PC-3 (cell line): ENCODE measurements at regions not wholly inside any gene's neighbourhood (a gene's known extent, or its start where the extent isn't known, plus 50 kb on each side); places are given as distances from the start of the nearest gene placed in this dataset.

Source experiments
- ATAC-seq: fragments of 200-7000 bp; cut with Tn5 transposase; 2 replicates; pipeline ENCODE4 v1.9.1; 2020; ENCODE audit warnings: mild to moderate bottlenecking, moderate library complexity
- BruUV-seq: library from RNA; stranded (reverse); fragments of 400-500 nt; replicated peaks from 2 replicates; lab custom pipeline; 2021; lab: Mats Ljungman, UMichigan
- CTCF ChIA-PET: fragments of 300-600 bp; sonication (Branson Sonifier 250); formaldehyde crosslinking; loops from one replicate; lab custom pipeline; 2022; ENCODE audit warnings: antibody characterized with exemption; lab: Charles Lee
- POLR2A ChIA-PET: fragments of 300-600 bp; sonication (Branson Sonifier 250); formaldehyde crosslinking; loops from one replicate; lab custom pipeline; 2022; ENCODE audit warnings: antibody characterized with exemption; ENCODE audit not compliant: unreplicated experiment; lab: Charles Lee
- DNase-seq: peaks from one replicate; pipeline ENCODE4 v3.0.0-alpha.2; 2015
- H2AFZ ChIP-seq: fragments of 300-600 bp; sonication (generic); 2 replicates; pipeline ENCODE4 v1.6.0; 2016; ENCODE audit warnings: antibody characterized with exemption, low read length
- H3F3A ChIP-seq: fragments of 300-600 bp; sonication (generic); one replicate; pipeline ENCODE4 v1.6.0; 2017; ENCODE audit warnings: antibody characterized with exemption, low read length, control low read depth, mild to moderate bottlenecking; ENCODE audit not compliant: unreplicated experiment
- H3K27ac ChIP-seq: fragments of 300-600 bp; sonication (generic); 2 replicates; pipeline ENCODE4 v1.5.1; 2016; ENCODE audit warnings: mild to moderate bottlenecking, low read length
- H3K27me3 ChIP-seq: fragments of 300-600 bp; sonication (generic); 2 replicates; pipeline ENCODE4 v1.6.1; 2016; ENCODE audit warnings: low read length, mixed read lengths
- H3K36me3 ChIP-seq: fragments of 300-600 bp; sonication (generic); 2 replicates; pipeline ENCODE4 v1.6.1; 2016; ENCODE audit warnings: low read depth, mixed run types, low read length, mixed read lengths
- H3K4me1 ChIP-seq: fragments of 300-600 bp; sonication (generic); 2 replicates; pipeline ENCODE4 v1.5.1; 2016; ENCODE audit warnings: low read length; ENCODE audit not compliant: insufficient read depth
- H3K4me2 ChIP-seq: fragments of 300-600 bp; sonication (generic); 2 replicates; pipeline ENCODE4 v1.6.0; 2016; ENCODE audit warnings: low read length
- H3K4me3 ChIP-seq: fragments of 300-600 bp; sonication (generic); 2 replicates; pipeline ENCODE4 v1.5.1; 2016; ENCODE audit warnings: mild to moderate bottlenecking, low read length, mixed read lengths
- H3K79me2 ChIP-seq: fragments of 300-600 bp; sonication (generic); 2 replicates; pipeline ENCODE4 v1.6.1; 2017; ENCODE audit warnings: low read length, mixed read lengths
- H3K9ac ChIP-seq: fragments of 300-600 bp; sonication (generic); 2 replicates; pipeline ENCODE4 v1.6.0; 2016; ENCODE audit warnings: mild to moderate bottlenecking, low read length
- H3K9me2 ChIP-seq: fragments of 300-600 bp; sonication (generic); replicated peaks from 2 replicates; pipeline ENCODE4 v1.6.1; 2016; ENCODE audit warnings: mixed run types, low read length, mixed read lengths
- H3K9me3 ChIP-seq: fragments of 300-600 bp; sonication (generic); 2 replicates; pipeline ENCODE4 v1.6.1; 2016; ENCODE audit warnings: low read length, mixed read lengths
- H4K20me1 ChIP-seq: fragments of 300-600 bp; sonication (generic); 2 replicates; pipeline ENCODE4 v1.6.1; 2016; ENCODE audit warnings: low read length, mixed read lengths
- CTCF ChIP-seq: fragments of 300-600 bp; sonication (generic); conservative IDR thresholded peaks from 2 replicates; pipeline ENCODE4 v1.5.1; 2017; ENCODE audit warnings: antibody characterized with exemption, low read depth, mild to moderate bottlenecking, low read length
- EZH2 ChIP-seq: fragments of 300-600 bp; sonication (generic); IDR thresholded peaks from one replicate; pipeline ENCODE4 v1.6.1; 2017; ENCODE audit warnings: antibody characterized with exemption, mild to moderate bottlenecking, low read length; ENCODE audit not compliant: unreplicated experiment
- EZH2phosphoT487 ChIP-seq: fragments of 300-600 bp; sonication (generic); IDR thresholded peaks from 2 replicates; pipeline ENCODE4 v1.6.1; 2018; ENCODE audit warnings: mild to moderate bottlenecking, antibody characterized with exemption, low read length, borderline replicate concordance
- intact Hi-C: fragments of 100-400 bp; cut with micrococcal nuclease; formaldehyde crosslinking; loops from 2 replicates; pipeline ENCODE4 v1.9.0; 2023

GRCh38 chr7:86149024-86149665, 494.6 kb upstream of the GRM3 start:
- POLR2A ChIA-PET = no interaction called here

GRCh38 chr7:86148501-86148900, 495.2 kb upstream of the GRM3 start:
- intact Hi-C loops = no loop called here
- POLR2A ChIA-PET = no interaction called here

More at GRCh38 chr7:86149024-86149665, 494.6 kb upstream of the GRM3 start:
- no peak for DNase-seq
- Histone ChIP-seq H2AFZ (no peak overlapping the region), H3K4me3 (no peak overlapping the region), H3K9me3 (no peaks in the 10 kb centered on the region), H3K9me2 (no peaks in the 10 kb centered on the region), H3K4me2 (no peak overlapping the region), H4K20me1 (no peaks in the 10 kb centered on the region), H3K27me3 (no peaks in the 10 kb centered on the region), H3K79me2 (no peaks in the 10 kb centered on the region), H3F3A (no peaks in the 10 kb centered on the region), H3K9ac (no peak overlapping the region), H3K27ac (no peak overlapping the region), H3K36me3 (no peaks in the 10 kb centered on the region), H3K4me1 (no peaks in the 10 kb centered on the region)
- CTCF ChIA-PET = no interaction called here
- intact Hi-C loops = no loop called here
- BruUV-seq = no TSS peak
- TF ChIP-seq EZH2phosphoT487 (no peak), EZH2 (no peak), CTCF (no peak)
- ATAC-seq = peak; percentile 24; the same call in 1 of the 2 replicates

More at GRCh38 chr7:86148501-86148900, 495.2 kb upstream of the GRM3 start:
- no peak for DNase-seq
- Histone ChIP-seq H3K36me3 (no peaks in the 10 kb centered on the region), H3K27ac (no peak overlapping the region), H3K4me2 (no peak overlapping the region), H3K9ac (no peak overlapping the region), H3F3A (no peaks in the 10 kb centered on the region), H3K9me3 (no peaks in the 10 kb centered on the region), H2AFZ (no peak overlapping the region), H3K4me3 (no peak overlapping the region), H3K79me2 (no peaks in the 10 kb centered on the region), H3K4me1 (no peaks in the 10 kb centered on the region), H3K9me2 (no peaks in the 10 kb centered on the region), H4K20me1 (no peaks in the 10 kb centered on the region), H3K27me3 (no peaks in the 10 kb centered on the region)
- no peak for TF ChIP-seq EZH2phosphoT487
- no peak for TF ChIP-seq CTCF
- no peak for TF ChIP-seq EZH2
- CTCF ChIA-PET = no interaction called here
- no TSS peak for BruUV-seq
- no peak for ATAC-seq
